ENCODE measurements at regions not wholly inside any gene's neighbourhood (a gene's known extent, or its start where the extent isn't known, plus 50 kb on each side); places are given as distances from the start of the nearest gene placed in this dataset.

DNA sequence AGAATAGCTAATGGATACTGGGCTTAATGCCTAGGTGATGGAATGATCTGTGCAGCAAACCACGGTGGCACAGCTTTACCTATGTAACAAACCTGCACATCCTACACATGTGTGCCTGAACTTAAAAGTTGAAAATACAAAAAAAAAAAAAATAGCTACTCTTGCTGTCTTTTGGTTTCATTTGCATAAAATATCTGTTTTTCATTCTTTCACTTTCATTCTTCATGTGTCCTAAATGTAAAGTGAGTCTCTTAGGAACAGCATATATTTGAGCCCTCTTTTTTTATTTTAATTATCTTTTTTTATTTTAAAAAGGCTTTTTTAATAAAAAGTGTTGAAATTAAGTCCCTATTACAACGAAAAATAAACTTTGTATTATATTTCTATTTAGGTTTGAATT, 836.1 kb upstream of the KCND2 start:
- WGBS, 10 experiments, result 0 to 100% (median 18%) methylated on average over 1 to 2 of the region's 2 CpGs
- Histone ChIP-seq H3K4me1 (replicated peaks in 1 of 2) (no peaks in the 10 kb centered on the region), H3K4me3 (no peak overlapping the region), H3K27ac (no peak overlapping the region)
- in situ Hi-C loops (cut with MboI; ENCODE audit: low pct_unique_long_range_greater_than_20kb in 2 of 9, low sequenced_read_pairs in 9 of 9, unreplicated experiment in 9 of 9), result no loop called here
- no peak for ATAC-seq (replicated peaks in 6 of 8)

DNA sequence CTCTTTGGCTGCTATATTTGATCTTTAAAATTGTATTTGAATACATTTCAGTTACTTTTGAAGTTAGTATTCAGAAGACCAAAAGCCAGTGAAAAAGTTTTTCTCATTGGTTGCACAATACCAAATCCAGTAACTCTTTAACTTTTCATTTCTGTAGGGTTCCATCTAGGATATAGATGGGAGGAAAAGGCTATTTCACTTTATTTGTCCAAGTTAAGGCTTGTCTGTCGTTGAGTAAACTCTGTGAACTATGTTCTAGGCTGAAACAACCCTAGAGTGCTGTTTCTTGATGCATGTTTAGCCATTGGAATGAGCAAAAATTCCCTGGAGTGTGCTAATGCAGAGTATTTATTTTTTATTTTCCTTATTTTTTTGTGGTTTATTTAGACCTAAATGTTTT, 834.7 kb upstream of the KCND2 start:
- H3K27ac ChIP-seq, result no peak overlapping the region
- WGBS, 10 experiments, result 0 to 50% (median 20%) methylated on average over 1 of the region's 1 CpG; no CpG with 5 or more reads in 4 of the 10 experiments
- H3K4me3 ChIP-seq, result no peak overlapping the region
- H3K4me1 ChIP-seq (replicated peaks in 1 of 2), result no peaks in the 10 kb centered on the region
- ATAC-seq (replicated peaks in 6 of 8), result no peak
- in situ Hi-C loops (cut with MboI; ENCODE audit: low pct_unique_long_range_greater_than_20kb in 2 of 9, low sequenced_read_pairs in 9 of 9, unreplicated experiment in 9 of 9), result no loop called here

DNA sequence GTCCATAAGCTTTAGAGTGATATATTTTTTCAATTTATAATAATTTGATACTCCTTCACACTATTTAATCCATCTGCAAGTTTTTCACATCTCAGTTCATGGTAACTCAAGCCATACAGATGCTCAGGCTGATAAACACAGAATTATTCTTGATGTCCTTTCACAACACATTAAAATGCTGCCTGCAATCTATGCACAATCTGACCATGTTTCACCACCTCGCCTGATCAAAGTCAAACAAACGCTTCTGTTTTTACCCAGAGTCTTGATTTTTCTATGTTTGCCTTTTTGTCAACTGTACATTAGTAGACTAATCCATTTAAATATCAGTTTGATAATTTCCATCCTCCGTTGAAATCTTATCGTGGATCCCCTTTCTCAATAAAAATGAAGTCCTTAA, 833.8 kb upstream of the KCND2 start:
- in situ Hi-C loops (cut with MboI; ENCODE audit: low pct_unique_long_range_greater_than_20kb in 2 of 9, low sequenced_read_pairs in 9 of 9, unreplicated experiment in 9 of 9), result no loop called here
- H3K4me3 ChIP-seq, result no peak overlapping the region
- no peak for ATAC-seq (replicated peaks in 6 of 8)
- H3K27ac ChIP-seq, result no peak overlapping the region
- 2 to 100% (median 83%) methylated on average over 2 to 4 of the region's 4 CpGs for WGBS, 10 experiments
- H3K4me1 ChIP-seq (replicated peaks in 1 of 2), result no peaks in the 10 kb centered on the region

- Histone ChIP-seq H3K4me1 (replicated peaks in 1 of 2) (no peaks in the 10 kb centered on the region), H3K27ac (no peak overlapping the region), H3K4me3 (no peak overlapping the region)
- in situ Hi-C loops (cut with MboI; ENCODE audit: low pct_unique_long_range_greater_than_20kb in 2 of 9, low sequenced_read_pairs in 9 of 9, unreplicated experiment in 9 of 9), result no loop called here
- ATAC-seq (replicated peaks in 6 of 8), result no peak
- 0 to 100% (median 64%) methylated on average over 1 to 2 of the region's 2 CpGs; no CpG with 5 or more reads in 1 of the 10 experiments for WGBS, 10 experiments
Measured at GRCh38 chr7:119452401-119452800, 820.6 kb upstream of the KCND2 start.

DNA sequence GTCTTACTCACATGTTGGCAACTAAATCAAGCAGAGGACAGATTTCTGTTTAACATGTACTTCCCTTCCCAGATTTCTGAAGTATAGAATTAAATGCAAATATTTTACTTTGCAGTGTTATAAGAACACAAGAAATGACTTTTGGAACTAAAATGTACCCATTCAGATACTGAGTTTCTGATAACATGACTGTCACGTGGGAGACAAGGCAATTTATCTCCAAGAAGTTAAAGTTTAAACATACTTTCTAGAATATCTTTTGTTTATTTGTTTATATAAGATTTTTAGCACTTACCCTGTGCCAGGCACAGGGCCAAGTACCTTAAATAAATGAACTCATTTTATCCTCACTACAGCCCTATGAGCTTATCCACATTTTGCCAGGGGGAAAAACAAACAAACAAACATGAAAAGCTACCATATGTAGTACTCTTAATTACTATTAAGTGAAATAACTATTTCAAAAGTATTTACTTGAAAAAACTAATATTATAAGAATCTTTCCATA, 807.1 kb upstream of the KCND2 start:
- in situ Hi-C loops (cut with MboI; ENCODE audit: low pct_unique_long_range_greater_than_20kb in 2 of 9, low sequenced_read_pairs in 9 of 9, unreplicated experiment in 9 of 9), result no loop called here
- whole genome bisulfite sequencing, 10 experiments, result 0 to 100% (median 55%) methylated on average over 1 of the region's 1 CpG
- Histone ChIP-seq H3K27ac (no peak overlapping the region), H3K4me3 (no peak overlapping the region), H3K4me1 (replicated peaks in 1 of 2) (no peaks in the 10 kb centered on the region)
- no peak for ATAC-seq (replicated peaks in 6 of 8)

GRCh38 chr7:119472408-119473038, 800.5 kb upstream of the KCND2 start:
- no peak for ATAC-seq (replicated peaks in 6 of 8)
- H3K4me3 ChIP-seq, result no peak overlapping the region
- 0 to 100% (median 43%) methylated on average over 1 to 6 of the region's 7 CpGs for WGBS, 10 experiments
- in situ Hi-C loops (cut with MboI; ENCODE audit: low pct_unique_long_range_greater_than_20kb in 2 of 9, low sequenced_read_pairs in 9 of 9, unreplicated experiment in 9 of 9), result no loop called here
- no peak overlapping the region for H3K27ac ChIP-seq
- H3K4me1 ChIP-seq (replicated peaks in 1 of 2), result peaks cover 0 to 3% of the 10 kb centered on the region in 2 donors

DNA sequence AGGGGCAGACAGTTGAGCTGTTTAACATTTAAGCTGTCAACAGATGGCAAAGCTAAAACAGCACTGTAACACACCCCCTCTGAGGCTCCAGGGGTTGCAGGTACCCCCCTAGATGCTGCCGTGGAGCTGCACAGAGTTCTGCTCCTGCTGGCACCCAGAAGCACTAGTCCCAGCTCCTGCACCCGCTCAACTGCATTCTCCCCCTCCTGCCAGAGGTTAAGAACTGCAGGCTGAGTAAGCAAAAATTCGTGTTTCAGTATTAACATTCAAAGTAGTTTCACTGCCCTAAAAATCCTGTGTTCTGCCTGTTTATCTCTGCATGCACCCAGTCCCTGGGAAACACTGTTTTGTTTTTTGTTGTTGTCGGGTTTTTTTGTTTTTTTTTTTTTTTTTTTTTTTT, 790.8 kb upstream of the KCND2 start:
- Histone ChIP-seq H3K27ac (no peak overlapping the region), H3K4me1 (replicated peaks in 1 of 2) (no peaks in the 10 kb centered on the region), H3K4me3 (no peak overlapping the region)
- in situ Hi-C loops (cut with MboI; ENCODE audit: low pct_unique_long_range_greater_than_20kb in 2 of 9, low sequenced_read_pairs in 9 of 9, unreplicated experiment in 9 of 9), result no loop called here
- 0 to 66% (median 14%) methylated on average over 1 to 4 of the region's 4 CpGs; no CpG with 5 or more reads in 1 of the 10 experiments for WGBS, 10 experiments
- peak in 3 of 8 experiments; percentile 34 to 88 (median 62) for ATAC-seq (replicated peaks in 6 of 8)

DNA sequence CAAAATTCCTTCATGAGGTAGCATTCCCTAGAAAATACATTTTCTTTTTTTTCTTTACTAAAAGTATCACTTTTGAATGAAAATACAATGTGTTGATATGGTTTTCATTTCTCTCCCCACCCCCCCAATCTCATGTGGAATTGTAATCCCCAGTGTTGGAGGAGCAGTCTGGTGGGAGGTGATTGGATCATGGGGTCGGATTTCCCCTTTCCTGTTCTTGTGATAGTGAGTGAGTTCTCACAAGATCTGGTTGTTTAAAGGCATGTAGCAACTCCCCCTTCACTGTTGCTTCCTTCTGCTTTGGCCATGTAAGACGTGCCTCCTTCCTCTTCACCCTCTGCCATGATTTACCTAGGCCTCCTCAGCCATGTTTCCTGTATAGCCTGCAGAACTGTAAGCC, 790.3 kb upstream of the KCND2 start:
- WGBS, 10 experiments, result 0 to 100% (median 78%) methylated on average over 1 to 2 of the region's 2 CpGs; no CpG with 5 or more reads in 1 of the 10 experiments
- Histone ChIP-seq H3K4me3 (no peak overlapping the region), H3K4me1 (replicated peaks in 1 of 2) (no peaks in the 10 kb centered on the region), H3K27ac (no peak overlapping the region)
- in situ Hi-C loops (cut with MboI; ENCODE audit: low pct_unique_long_range_greater_than_20kb in 2 of 9, low sequenced_read_pairs in 9 of 9, unreplicated experiment in 9 of 9), result no loop called here
- no peak for ATAC-seq (replicated peaks in 6 of 8)

GRCh38 chr7:119483364-119483763, 789.6 kb upstream of the KCND2 start:
- no peak for ATAC-seq (replicated peaks in 6 of 8)
- no peak overlapping the region for H3K4me3 ChIP-seq
- in situ Hi-C loops (cut with MboI; ENCODE audit: low pct_unique_long_range_greater_than_20kb in 2 of 9, low sequenced_read_pairs in 9 of 9, unreplicated experiment in 9 of 9), result no loop called here
- 13 to 100% (median 89%) methylated on average over 1 to 2 of the region's 2 CpGs for WGBS, 10 experiments
- H3K4me1 ChIP-seq (replicated peaks in 1 of 2), result no peaks in the 10 kb centered on the region
- H3K27ac ChIP-seq, result no peak overlapping the region

DNA sequence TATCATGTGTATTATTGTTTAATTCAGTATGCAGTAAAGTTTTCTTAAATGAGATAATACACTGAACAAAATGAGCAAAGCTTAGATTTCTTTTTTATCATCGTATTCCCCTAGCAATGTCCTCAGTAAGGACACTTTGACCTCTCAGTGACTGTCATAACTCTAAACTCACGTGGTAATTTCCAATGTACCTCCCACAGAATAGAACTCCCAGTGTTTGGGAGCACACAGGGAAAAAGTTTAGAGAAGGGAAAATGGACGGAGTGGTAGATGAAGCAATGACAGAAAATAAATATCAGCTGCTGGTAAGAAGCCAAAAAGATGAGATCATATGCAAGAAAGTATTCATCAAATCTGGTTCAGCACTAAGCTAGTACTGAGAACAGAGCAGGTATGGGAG, 758.6 kb upstream of the KCND2 start:
- in situ Hi-C loops (cut with MboI; ENCODE audit: low pct_unique_long_range_greater_than_20kb in 2 of 9, low sequenced_read_pairs in 9 of 9, unreplicated experiment in 9 of 9), result no loop called here
- ATAC-seq (replicated peaks in 6 of 8), result no peak
- WGBS, 10 experiments, result 0 to 100% (median 82%) methylated on average over 2 to 3 of the region's 3 CpGs
- Histone ChIP-seq H3K4me3 (no peak overlapping the region), H3K27ac (no peak overlapping the region), H3K4me1 (replicated peaks in 1 of 2) (no peaks in the 10 kb centered on the region)

DNA sequence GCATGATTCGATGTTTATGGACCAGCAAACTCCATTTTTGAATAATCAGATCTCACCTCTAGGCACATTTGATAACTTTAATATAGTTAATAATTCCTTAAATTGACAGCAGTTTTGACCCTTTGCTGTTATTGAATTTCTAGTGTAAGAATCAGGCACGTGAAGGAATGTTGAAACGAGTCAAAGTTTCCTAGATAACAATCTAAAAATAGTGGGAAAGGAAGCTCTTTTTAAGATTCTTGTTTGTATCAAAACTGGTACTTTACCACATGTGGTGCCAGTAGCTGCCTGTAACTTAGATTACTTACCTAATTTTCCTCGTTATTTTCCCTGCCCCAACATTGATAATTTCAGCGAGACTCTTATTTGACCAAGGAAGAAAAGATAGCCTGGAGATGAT, 757.8 kb upstream of the KCND2 start:
- no peak overlapping the region for H3K27ac ChIP-seq
- in situ Hi-C loops (cut with MboI; ENCODE audit: low pct_unique_long_range_greater_than_20kb in 2 of 9, low sequenced_read_pairs in 9 of 9, unreplicated experiment in 9 of 9), result no loop called here
- ATAC-seq (replicated peaks in 6 of 8), result no peak
- no peaks in the 10 kb centered on the region for H3K4me1 ChIP-seq (replicated peaks in 1 of 2)
- WGBS, 10 experiments, result 2 to 94% (median 71%) methylated on average over 1 to 5 of the region's 5 CpGs
- no peak overlapping the region for H3K4me3 ChIP-seq

- H3K4me1 ChIP-seq (replicated peaks in 1 of 2), result no peaks in the 10 kb centered on the region
- WGBS, 10 experiments, result 0 to 84% (median 61%) methylated on average over 2 to 3 of the region's 3 CpGs
- ATAC-seq (replicated peaks in 6 of 8), result no peak
- in situ Hi-C loops (cut with MboI; ENCODE audit: low pct_unique_long_range_greater_than_20kb in 2 of 9, low sequenced_read_pairs in 9 of 9, unreplicated experiment in 9 of 9), result no loop called here
- H3K27ac ChIP-seq, result no peak overlapping the region
- H3K4me3 ChIP-seq, result no peak overlapping the region
Measured at GRCh38 chr7:119515962-119516361, 757.0 kb upstream of the KCND2 start.

- no peak for ATAC-seq (replicated peaks in 6 of 8)
- Histone ChIP-seq H3K4me3 (no peak overlapping the region), H3K4me1 (replicated peaks in 1 of 2) (no peaks in the 10 kb centered on the region), H3K27ac (no peak overlapping the region)
- WGBS, 10 experiments, result 0 to 100% (median 100%) methylated on average over 1 of the region's 1 CpG
- in situ Hi-C loops (cut with MboI; ENCODE audit: low pct_unique_long_range_greater_than_20kb in 2 of 9, low sequenced_read_pairs in 9 of 9, unreplicated experiment in 9 of 9), result no loop called here
Measured at GRCh38 chr7:119522263-119522662, 750.7 kb upstream of the KCND2 start.

GRCh38 chr7:119522698-119523097, 750.3 kb upstream of the KCND2 start:
- H3K4me3 ChIP-seq, result no peak overlapping the region
- in situ Hi-C loops (cut with MboI; ENCODE audit: low pct_unique_long_range_greater_than_20kb in 2 of 9, low sequenced_read_pairs in 9 of 9, unreplicated experiment in 9 of 9), result no loop called here
- ATAC-seq (replicated peaks in 6 of 8), result no peak
- 16 to 90% (median 75%) methylated on average over 2 to 6 of the region's 6 CpGs for whole genome bisulfite sequencing, 10 experiments
- H3K4me1 ChIP-seq (replicated peaks in 1 of 2), result no peaks in the 10 kb centered on the region
- H3K27ac ChIP-seq, result no peak overlapping the region
